ENCODE measurements at regions not wholly inside any gene's neighbourhood (a gene's known extent, or its start where the extent isn't known, plus 50 kb on each side); places are given as distances from the start of the nearest gene placed in this dataset.

DNA sequence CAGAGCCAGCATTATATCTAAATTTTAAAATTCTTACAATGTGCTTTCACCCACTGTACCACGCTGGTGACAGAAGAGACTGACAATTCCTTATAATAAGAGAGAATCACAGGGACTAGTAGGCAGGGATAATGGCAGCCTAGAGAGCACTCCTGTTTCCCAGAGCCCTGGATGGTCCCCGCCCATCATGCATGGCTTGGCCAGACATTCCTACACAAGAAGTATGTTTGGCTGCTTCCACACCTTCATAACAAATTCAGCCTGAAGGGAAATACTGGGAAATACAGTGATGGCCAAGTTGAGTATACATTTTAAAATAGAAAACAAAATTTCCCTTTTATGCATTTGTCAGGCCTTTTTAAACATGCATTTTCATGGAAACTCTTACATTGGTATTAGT is 193.5 kb upstream of the ELL2 start:
- H3K36me3 ChIP-seq (ENCODE audit: control insufficient read depth in 2 of 4, insufficient read depth in 4 of 4, low read length in 3 of 4): no peaks in the 10 kb centered on the region
- no peak overlapping the region for H4K8ac ChIP-seq (ENCODE audit: extremely low read depth, insufficient read depth, low read length)
- no peak overlapping the region for H4K5ac ChIP-seq (ENCODE audit: insufficient read length, low read depth, low read length)
- no peaks in the 10 kb centered on the region for H3K9me3 ChIP-seq (ENCODE audit: insufficient read depth in 2 of 2, low read depth in 1 of 2, low read length in 1 of 2)
- H4K91ac ChIP-seq (replicated peaks; ENCODE audit: insufficient read length, low read length): no peak overlapping the region
- peaks cover 0 to 2% (median 0%) of the 10 kb centered on the region in 4 experiments; a peak in 2 of 7 replicates for H3K4me1 ChIP-seq (replicated peaks in 1 of 4; ENCODE audit: control insufficient read depth in 3 of 4, insufficient read depth in 4 of 4, low read length in 3 of 4)
- H2BK5ac ChIP-seq (ENCODE audit: low read depth, low read length): no peak overlapping the region
- H3K27ac ChIP-seq (ENCODE audit: low read depth, low read length): no peak overlapping the region
- no peak overlapping the region for H2AK5ac ChIP-seq (ENCODE audit: low read depth, low read length)
- no peaks in the 10 kb centered on the region for H3K79me1 ChIP-seq (ENCODE audit: low read depth, low read length)
- WGBS, 2 experiments (ENCODE audit: extremely low coverage in 1 of 2, insufficient coverage in 1 of 2, insufficient read length in 1 of 2, insufficient replicate concordance in 2 of 2, low coverage in 1 of 2, low lambda C conversion rate in 2 of 2, missing lambda C conversion rate in 1 of 2): 79% methylated on average over 2 of the region's 2 CpGs; no CpG with 5 or more reads in 1 of the 2 experiments
- ChIA-PET CTCF (ENCODE audit: partially characterized antibody) (no interaction called here), POLR2A (ENCODE audit: partially characterized antibody) (no interaction called here)
- no peaks in the 10 kb centered on the region for H3K23me2 ChIP-seq (ENCODE audit: low read depth, low read length)
- no peak for FAIRE-seq
- H2BK20ac ChIP-seq (ENCODE audit: low read length): no peak overlapping the region
- no peak overlapping the region for H3K14ac ChIP-seq (ENCODE audit: insufficient read length)
- no peak overlapping the region for H2AFZ ChIP-seq (ENCODE audit: low read length)
- no peak for DNase-seq (ENCODE audit: low read depth in 1 of 2, low spot score in 2 of 2)
- H3K23ac ChIP-seq (ENCODE audit: insufficient read length): no peak overlapping the region
- H3K27me3 ChIP-seq (replicated peaks in 1 of 4; ENCODE audit: control insufficient read depth in 3 of 4, extremely low read depth in 1 of 4, insufficient read depth in 3 of 4, low read length in 3 of 4): no peaks in the 10 kb centered on the region
- H3K79me2 ChIP-seq (ENCODE audit: control insufficient read depth in 1 of 2, insufficient read depth in 2 of 2, low read length in 2 of 2): no peaks in the 10 kb centered on the region
- H3K4me2 ChIP-seq (ENCODE audit: insufficient read depth in 1 of 2, low read depth in 2 of 2, low read length in 2 of 2): no peak overlapping the region
- no peak overlapping the region for H2BK12ac ChIP-seq (ENCODE audit: low read depth, low read length)
- H3K4ac ChIP-seq (replicated peaks; ENCODE audit: insufficient read length, low read depth, low read length): no peak overlapping the region
- H3K18ac ChIP-seq (ENCODE audit: extremely low read depth, low read length): no peak overlapping the region
- H3K56ac ChIP-seq (replicated peaks; ENCODE audit: insufficient read length, low read depth, low read length): no peak overlapping the region
- H2BK120ac ChIP-seq (replicated peaks; ENCODE audit: low read depth, low read length): no peak overlapping the region
- H4K20me1 ChIP-seq (replicated peaks in 1 of 2; ENCODE audit: control insufficient read depth in 1 of 2, insufficient read depth in 2 of 2, low read length in 2 of 2): no peaks in the 10 kb centered on the region
- H2BK15ac ChIP-seq (ENCODE audit: low read length): no peak overlapping the region
- no peak overlapping the region for H3K9ac ChIP-seq (replicated peaks in 1 of 4; ENCODE audit: extremely low read depth in 1 of 4, low read depth in 3 of 4, low read length in 3 of 4)
- H3K4me3 ChIP-seq (ENCODE audit: extremely low read depth in 1 of 4, insufficient read depth in 2 of 4, low read depth in 3 of 4, low read length in 4 of 4): no peak overlapping the region
- TF ChIP-seq KDM1A (IDR thresholded peaks at IDR 0.05; ENCODE audit: borderline replicate concordance, low read length) (no peak), KDM5A (IDR thresholded peaks at IDR 0.05; ENCODE audit: low read length) (no peak), EP300 (IDR thresholded peaks at IDR 0.05; ENCODE audit: borderline replicate concordance in 1 of 2, low read depth in 2 of 2, low read length in 2 of 2) (no peak), TBP (IDR thresholded peaks at IDR 0.05; ENCODE audit: low read depth, low read length) (no peak), CHD1 (IDR thresholded peaks at IDR 0.05; ENCODE audit: low read depth, low read length) (no peak), PHF8 (conservative IDR thresholded peaks at IDR 0.05; ENCODE audit: low read depth, low read length) (no peak), SIN3A (conservative IDR thresholded peaks at IDR 0.05 in 1 of 2, IDR thresholded peaks at IDR 0.05 in 1 of 2; ENCODE audit: low read depth in 1 of 2, low read length in 2 of 2) (no peak), HDAC2 (IDR thresholded peaks at IDR 0.05; ENCODE audit: borderline replicate concordance in 1 of 2, low read depth in 2 of 2, low read length in 2 of 2) (no peak), JUND (IDR thresholded peaks at IDR 0.05; ENCODE audit: low read length) (no peak)
- TF ChIP-seq, protein P1, sequence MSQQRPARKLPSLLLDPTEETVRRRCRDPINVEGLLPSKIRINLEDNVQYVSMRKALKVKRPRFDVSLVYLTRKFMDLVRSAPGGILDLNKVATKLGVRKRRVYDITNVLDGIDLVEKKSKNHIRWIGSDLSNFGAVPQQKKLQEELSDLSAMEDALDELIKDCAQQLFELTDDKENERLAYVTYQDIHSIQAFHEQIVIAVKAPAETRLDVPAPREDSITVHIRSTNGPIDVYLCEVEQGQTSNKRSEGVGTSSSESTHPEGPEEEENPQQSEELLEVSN (IDR thresholded peaks at IDR 0.05): no peak
- TF ChIP-seq, protein P2, sequence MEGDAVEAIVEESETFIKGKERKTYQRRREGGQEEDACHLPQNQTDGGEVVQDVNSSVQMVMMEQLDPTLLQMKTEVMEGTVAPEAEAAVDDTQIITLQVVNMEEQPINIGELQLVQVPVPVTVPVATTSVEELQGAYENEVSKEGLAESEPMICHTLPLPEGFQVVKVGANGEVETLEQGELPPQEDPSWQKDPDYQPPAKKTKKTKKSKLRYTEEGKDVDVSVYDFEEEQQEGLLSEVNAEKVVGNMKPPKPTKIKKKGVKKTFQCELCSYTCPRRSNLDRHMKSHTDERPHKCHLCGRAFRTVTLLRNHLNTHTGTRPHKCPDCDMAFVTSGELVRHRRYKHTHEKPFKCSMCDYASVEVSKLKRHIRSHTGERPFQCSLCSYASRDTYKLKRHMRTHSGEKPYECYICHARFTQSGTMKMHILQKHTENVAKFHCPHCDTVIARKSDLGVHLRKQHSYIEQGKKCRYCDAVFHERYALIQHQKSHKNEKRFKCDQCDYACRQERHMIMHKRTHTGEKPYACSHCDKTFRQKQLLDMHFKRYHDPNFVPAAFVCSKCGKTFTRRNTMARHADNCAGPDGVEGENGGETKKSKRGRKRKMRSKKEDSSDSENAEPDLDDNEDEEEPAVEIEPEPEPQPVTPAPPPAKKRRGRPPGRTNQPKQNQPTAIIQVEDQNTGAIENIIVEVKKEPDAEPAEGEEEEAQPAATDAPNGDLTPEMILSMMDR (IDR thresholded peaks at IDR 0.05; ENCODE audit: control extremely low read depth in 1 of 3, insufficient read depth in 1 of 3, low read depth in 1 of 3, low read length in 3 of 3): no peak

Measured in H1 (cell line).